H7 (cell line): ENCODE measurements at regions not wholly inside any gene's neighbourhood (a gene's known extent, or its start where the extent isn't known, plus 50 kb on each side); places are given as distances from the start of the nearest gene placed in this dataset.

ENCODE experiments used
- DNase-seq: peaks from one replicate; pipeline ENCODE4 v3.0.0; 2012
- H3K27me3 ChIP-seq: 2 replicates; pipeline ENCODE4 v1.6.0; 2011; ENCODE audit warnings: mild to moderate bottlenecking, low read length; ENCODE audit not compliant: control insufficient read depth, insufficient read depth
- H3K36me3 ChIP-seq: replicated peaks from 2 replicates; pipeline ENCODE4 v1.5.1; 2011; ENCODE audit warnings: low read length; ENCODE audit not compliant: control insufficient read depth, insufficient read depth
- H3K4me3 ChIP-seq: 2 replicates; pipeline ENCODE4 v1.5.1; 2011; ENCODE audit warnings: low read depth, mild to moderate bottlenecking, control low read depth, low read length, moderate library complexity; ENCODE audit not compliant: insufficient read depth

DNA sequence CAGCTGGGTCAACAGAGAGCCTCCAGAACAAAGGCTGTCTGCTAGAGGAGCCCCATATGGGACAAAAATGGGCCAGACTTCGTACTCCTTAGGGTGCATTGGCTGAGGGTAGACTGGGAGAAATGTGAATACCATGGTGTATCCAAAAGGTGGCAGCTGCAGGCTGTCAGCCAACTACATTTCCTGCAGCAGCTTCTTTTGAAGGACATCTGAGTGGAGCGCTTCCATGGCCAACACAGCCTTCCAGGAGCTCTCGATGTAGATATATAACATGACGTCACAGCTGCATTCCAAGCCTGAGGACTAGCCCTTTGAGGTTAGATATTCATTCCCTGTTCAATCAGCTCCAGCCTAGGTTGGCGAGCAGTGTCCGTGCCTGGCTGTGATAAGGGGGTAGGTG lies 107.7 kb downstream of the MAB21L3 start:
- no peak for DNase-seq
- Histone ChIP-seq H3K36me3 (no peaks in the 10 kb centered on the region), H3K27me3 (no peaks in the 10 kb centered on the region), H3K4me3 (no peak overlapping the region)

DNA sequence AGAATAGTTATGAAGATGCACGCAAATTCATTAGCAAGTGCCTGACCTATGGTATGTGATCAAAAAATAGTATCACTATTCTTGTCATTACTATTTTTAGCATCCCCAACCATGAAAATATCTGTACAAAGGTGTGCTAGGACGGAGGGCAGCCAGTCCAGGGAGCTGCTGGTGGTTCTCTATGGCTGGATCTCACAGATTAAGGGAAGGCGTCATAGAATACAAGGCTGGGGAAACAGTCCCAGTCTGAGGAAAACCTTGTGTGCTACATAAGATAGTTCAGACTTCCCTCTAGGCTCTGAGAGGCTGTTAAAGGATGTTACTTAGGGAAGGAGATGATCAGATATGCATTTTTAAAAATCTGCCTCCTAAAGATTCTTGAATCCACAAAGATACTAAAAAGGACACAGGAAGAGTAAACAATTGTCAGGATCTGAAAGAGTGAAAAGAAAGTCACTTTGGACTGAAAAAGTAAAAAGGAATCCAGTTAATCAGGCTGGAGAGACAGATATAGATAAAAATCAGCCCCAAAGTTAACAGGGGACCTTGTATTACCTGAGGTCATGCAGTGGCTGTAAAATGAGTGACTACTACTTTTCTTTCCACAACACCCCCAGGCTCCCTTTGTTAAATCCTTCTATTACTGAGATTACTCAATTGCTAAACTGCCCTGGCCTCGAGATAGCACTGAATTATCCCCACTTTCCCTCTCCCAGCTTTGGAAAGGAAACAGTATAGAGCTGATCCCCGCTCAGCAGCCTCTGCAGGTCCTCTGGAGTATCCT lies 108.6 kb downstream of the MAB21L3 start:
- DNase-seq = no peak
- Histone ChIP-seq H3K27me3 (no peaks in the 10 kb centered on the region), H3K4me3 (no peak overlapping the region), H3K36me3 (no peaks in the 10 kb centered on the region)

DNA sequence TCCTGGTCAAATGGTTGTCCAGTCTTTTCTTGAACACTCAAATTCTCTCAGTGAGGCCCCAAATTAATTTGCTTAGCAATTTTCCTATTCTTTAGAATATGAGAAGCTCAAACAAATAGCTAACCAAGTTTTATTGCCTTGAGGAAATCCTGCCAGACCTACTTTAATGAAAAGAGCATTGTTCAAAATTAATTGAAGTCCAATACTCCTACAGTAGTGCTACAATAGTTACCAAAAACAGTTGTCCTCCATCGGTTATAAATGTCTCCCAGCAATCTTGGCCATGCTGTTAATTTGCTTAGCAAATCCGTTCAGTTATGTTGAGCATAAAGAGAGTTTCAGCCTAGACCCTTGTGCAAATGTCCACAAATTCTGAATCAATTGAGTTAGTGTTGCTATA lies 112.9 kb downstream of the MAB21L3 start:
- Histone ChIP-seq H3K27me3 (no peaks in the 10 kb centered on the region), H3K4me3 (no peak overlapping the region), H3K36me3 (no peaks in the 10 kb centered on the region)
- no peak for DNase-seq

DNA sequence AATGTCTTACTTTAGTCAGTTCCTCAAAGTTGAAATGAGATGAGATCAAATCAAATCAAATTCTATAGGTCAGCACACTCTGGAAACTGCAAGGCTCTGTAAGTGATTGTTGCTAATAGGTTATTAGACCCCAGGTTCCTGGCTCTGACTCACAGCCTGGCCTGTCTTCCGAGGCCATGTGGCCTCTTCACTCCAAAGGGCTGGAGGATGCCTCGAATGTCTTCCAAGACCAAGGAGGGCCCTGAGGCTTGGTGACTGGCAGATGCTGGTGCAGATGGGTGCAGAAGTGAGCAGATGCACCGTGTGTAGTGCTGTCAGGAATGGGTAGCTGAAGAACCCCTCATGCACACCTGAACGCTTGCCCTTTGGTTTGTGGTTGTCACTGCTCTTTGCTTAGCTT lies 113.4 kb downstream of the MAB21L3 start:
- no peaks in the 10 kb centered on the region for H3K36me3 ChIP-seq
- DNase-seq = no peak
- H3K4me3 ChIP-seq = no peak overlapping the region
- H3K27me3 ChIP-seq = no peaks in the 10 kb centered on the region

DNA sequence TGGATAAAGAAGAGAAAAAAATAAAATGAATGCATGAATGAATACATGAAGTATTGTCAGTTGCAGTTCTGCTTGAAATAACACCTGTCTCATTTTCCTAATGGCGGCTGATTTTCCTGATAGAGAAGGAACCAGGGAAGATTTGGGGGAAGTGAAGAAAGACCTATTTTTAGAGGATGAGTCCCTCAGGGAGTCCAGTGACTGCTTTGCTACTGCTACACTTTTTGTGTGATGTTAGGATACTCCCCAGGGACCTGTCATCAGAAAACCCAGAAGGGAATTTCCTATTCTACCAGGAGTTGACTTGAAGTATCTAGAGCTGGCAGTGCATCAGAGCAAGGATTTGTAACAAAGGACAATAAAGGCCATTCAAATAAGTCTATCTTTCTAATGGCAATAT lies 114.8 kb downstream of the MAB21L3 start:
- Histone ChIP-seq H3K27me3 (no peaks in the 10 kb centered on the region), H3K36me3 (no peaks in the 10 kb centered on the region), H3K4me3 (no peak overlapping the region)
- DNase-seq = no peak

DNA sequence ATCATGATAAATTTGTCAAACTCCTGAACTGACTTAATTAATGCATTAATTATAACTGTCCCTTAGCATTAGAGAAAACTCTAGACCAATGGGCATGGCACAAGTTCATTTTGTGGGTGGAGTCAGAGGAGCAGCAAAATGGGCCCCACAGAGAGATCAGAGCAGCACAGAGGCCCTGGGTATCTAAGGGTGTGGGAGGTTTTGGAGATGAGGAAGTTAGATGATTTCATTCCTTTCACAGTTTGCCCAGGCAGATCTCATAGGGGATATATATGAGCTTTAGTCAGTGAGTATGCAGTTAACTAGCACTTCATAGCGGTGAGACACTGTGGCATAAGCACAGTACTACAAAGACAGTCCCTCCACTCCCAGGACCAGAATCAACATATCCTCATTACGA lies 117.3 kb downstream of the MAB21L3 start:
- DNase-seq = no peak
- no peaks in the 10 kb centered on the region for H3K36me3 ChIP-seq
- no peak overlapping the region for H3K4me3 ChIP-seq
- no peaks in the 10 kb centered on the region for H3K27me3 ChIP-seq

DNA sequence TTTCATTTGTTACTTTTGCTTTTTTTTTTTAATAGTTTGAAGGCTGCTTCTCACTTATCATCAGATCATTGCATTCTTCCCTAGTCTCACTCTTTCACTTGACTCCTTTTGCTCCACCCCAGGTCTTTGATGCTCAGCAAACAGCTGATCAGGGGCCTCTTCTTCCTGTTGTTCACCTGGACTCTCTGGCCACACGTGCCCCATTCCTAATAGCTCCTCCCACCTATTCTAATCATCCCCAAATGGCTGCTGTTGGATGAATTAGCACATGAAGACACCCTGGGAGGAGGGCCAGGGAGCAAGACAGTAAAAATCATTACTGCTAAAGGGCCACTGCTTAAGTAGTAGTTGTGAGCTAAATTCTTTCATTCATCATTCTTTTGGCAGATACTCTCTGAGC lies 119.5 kb downstream of the MAB21L3 start:
- no peaks in the 10 kb centered on the region for H3K36me3 ChIP-seq
- DNase-seq = peak; percentile 20
- no peak overlapping the region for H3K4me3 ChIP-seq
- H3K27me3 ChIP-seq = no peaks in the 10 kb centered on the region

DNA sequence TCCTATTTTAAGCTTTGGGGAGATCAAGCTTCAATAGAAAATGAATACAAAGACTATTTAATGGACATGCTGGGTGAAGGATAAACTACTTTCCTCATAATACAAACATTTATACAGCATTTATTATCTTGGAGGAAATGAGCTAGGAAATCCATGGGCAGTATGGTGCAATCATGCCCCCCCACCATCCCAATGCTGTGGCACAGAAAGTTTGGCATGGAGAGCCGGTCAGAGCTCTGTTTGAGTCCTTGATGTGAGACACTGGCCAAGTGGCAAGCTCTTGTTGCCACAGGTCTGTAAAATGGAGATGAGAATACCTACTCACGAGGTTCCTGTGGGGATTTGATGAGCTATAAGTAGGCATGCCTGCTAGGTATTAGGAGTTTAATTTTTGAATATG lies 120.6 kb downstream of the MAB21L3 start:
- Histone ChIP-seq H3K36me3 (no peaks in the 10 kb centered on the region), H3K27me3 (no peaks in the 10 kb centered on the region), H3K4me3 (no peak overlapping the region)
- DNase-seq = no peak

DNA sequence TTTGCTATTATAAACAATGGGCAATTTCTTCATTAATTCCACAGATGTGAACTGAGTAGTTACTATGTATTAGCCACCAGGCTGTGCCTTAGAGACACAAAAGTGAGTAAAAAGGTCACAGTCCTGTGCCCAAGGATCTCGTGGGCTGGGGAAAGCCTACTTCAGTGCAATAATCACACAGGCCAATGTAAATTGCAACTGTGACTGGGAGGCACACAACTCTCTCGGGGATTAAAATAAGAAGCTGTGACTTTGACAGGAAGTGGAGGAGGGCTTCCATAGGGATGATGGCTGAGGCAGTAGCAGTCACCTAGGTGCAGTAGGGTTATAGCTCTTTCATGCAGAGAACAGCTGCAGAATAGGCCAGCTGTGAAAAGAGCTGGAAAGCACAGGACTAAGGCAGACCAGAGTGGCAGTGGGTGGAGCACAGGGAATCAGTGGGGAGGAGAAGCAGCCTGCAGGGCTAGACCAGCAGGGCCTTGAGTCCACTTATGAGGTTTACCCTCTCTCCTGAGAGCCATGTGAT lies 121.9 kb downstream of the MAB21L3 start:
- no peaks in the 10 kb centered on the region for H3K36me3 ChIP-seq
- no peak overlapping the region for H3K4me3 ChIP-seq
- no peaks in the 10 kb centered on the region for H3K27me3 ChIP-seq
- no peak for DNase-seq

DNA sequence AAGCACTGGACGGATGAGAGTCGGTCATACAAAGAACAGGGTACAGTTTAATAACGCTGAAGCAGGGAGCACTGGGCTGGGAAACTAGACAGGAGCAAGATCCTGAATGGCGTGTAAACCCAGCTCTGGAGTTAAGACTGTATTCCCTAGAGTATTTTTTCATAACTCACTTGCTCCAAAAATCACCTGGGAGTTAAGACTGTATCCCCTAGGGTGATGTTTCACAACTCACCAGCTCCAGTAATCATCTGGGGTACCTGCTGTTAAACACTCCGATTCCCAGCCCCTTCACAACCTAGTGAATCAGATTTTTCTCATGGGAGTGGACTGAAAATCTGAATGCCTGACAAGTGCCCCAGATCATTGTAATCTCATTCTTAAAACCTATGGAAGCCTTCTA lies 123.2 kb downstream of the MAB21L3 start:
- no peak for DNase-seq
- Histone ChIP-seq H3K27me3 (no peaks in the 10 kb centered on the region), H3K4me3 (no peak overlapping the region), H3K36me3 (no peaks in the 10 kb centered on the region)

DNA sequence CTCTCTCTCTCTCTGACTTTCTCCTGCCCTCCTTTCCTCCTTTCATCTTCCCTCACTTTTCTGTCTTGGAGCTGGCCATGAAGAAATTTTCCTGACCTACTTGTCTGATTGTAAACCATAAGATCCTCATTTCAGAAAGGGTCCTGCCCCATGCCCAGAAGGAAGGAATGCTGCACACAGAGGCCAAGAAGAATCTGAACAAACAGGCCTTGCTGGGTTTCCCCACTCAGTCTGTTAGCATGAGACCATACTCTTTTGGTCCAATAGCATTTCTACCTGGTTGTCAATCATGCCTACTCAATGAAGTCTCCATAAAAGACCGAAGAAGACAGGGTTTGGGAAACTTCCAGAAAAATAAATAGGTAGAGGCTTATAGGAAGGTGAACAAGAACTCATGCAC lies 128.7 kb downstream of the MAB21L3 start:
- H3K4me3 ChIP-seq = no peak overlapping the region
- H3K27me3 ChIP-seq = no peaks in the 10 kb centered on the region
- DNase-seq = no peak
- no peaks in the 10 kb centered on the region for H3K36me3 ChIP-seq

DNA sequence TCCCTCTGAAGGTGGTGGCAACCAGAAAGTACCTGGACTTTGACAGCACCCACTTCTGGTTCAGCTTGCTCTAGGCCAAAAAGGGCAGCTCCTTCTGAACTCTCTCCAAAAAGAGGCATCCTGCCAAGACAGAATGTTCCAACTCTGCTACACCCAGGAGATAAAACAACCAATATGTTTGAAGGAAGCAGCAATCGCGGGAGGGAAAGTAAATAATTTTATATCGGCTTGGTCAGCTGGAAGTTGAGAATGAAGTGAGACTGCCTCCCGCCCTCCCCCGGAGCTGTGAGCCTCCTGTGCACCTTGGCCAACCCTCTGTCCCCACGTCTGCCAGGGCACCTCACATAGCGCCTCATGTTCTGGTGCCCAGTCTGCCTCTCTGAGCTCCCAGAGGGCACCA lies 130.3 kb upstream of the ATP1A1 start:
- no peaks in the 10 kb centered on the region; the same call in 1 of the 2 replicates for H3K27me3 ChIP-seq
- no peak for DNase-seq
- no peak overlapping the region for H3K4me3 ChIP-seq
- no peaks in the 10 kb centered on the region for H3K36me3 ChIP-seq

DNA sequence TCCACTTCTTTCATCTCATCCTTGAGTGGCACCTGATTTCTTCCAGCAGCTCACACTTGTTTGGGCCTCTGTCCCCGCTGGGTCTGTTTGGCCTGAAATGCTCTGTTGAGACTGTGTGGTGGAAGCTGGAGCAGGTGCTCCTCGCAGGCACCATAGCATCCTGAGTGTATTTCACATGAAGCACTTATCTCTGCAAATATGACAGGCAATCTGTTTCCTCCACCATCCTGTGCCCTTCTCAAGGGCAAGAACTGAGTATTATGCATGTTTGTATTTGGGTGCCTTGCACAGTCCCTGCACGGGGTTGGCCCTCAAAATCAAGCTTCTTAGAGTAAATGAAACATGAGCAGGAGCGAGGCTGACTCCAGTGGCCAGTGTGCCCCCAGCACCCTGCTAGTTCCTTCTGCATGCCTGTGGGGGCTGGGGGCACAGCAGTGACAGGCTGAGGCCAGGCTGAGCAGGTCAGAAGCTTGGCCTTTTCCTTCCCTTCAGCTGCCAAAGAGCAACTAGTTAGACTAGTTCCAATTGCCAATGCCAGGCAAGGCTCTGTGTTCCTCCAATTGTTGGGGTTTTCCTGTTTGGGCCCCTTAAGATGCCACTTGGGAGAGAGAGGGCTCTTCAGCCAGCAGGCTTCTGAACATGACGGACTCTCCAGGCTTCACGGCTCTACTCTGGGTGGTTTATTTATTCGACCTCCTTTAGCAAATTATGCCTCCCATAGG lies 129.6 kb upstream of the ATP1A1 start:
- Histone ChIP-seq H3K36me3 (no peaks in the 10 kb centered on the region), H3K4me3 (no peak overlapping the region), H3K27me3 (no peaks in the 10 kb centered on the region; the same call in 1 of the 2 replicates)
- no peak for DNase-seq

DNA sequence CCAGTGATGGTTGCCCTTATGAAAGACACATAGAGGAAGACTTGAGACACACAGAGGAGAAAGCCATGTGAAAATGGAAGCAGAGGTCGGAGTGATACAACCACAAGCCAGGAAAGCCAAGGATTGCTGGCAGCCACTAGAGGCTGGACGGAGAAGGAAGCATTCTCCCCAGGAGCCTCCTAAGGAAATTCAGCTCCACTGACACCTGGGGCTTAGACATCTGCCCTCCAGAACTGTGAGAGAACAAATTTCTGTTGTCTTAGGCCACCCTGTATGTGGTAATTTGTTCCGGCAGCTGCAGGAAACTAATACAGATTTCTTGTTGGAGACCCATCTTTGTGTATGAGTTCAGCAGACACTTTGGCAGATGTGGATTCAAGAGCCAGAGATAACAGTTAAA lies 126.9 kb upstream of the ATP1A1 start:
- Histone ChIP-seq H3K36me3 (no peaks in the 10 kb centered on the region), H3K27me3 (no peaks in the 10 kb centered on the region; the same call in 1 of the 2 replicates), H3K4me3 (no peak overlapping the region)
- no peak for DNase-seq

DNA sequence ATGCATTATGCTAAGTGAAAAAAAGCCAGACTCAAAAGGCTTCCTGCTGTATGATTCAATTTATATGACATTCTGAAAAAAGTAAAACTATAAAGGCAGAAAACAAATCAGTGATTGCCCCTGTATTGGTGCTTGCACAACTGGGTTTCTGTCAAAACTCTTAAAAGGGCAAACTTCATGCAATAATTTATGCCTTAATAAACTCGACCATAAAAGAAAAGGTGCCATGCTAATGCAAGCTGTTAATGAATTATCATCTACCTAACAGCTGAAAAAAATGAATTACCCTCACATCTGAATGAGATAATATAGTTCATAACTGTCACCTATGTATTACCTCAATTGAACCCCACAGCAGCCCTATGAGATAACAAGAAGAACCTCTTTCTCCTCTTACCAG lies 120.8 kb upstream of the ATP1A1 start:
- DNase-seq = no peak
- Histone ChIP-seq H3K36me3 (no peaks in the 10 kb centered on the region), H3K27me3 (no peaks in the 10 kb centered on the region; the same call in 1 of the 2 replicates), H3K4me3 (no peak overlapping the region)
